ENCODE measurements at regions not wholly inside any gene's neighbourhood (a gene's known extent, or its start where the extent isn't known, plus 50 kb on each side); places are given as distances from the start of the nearest gene placed in this dataset.
"Not testable (repeated sequence)": the region's sequence is repeated elsewhere in the genome, so short reads cannot be mapped to it uniquely, and the experiment has no call there.

DNA sequence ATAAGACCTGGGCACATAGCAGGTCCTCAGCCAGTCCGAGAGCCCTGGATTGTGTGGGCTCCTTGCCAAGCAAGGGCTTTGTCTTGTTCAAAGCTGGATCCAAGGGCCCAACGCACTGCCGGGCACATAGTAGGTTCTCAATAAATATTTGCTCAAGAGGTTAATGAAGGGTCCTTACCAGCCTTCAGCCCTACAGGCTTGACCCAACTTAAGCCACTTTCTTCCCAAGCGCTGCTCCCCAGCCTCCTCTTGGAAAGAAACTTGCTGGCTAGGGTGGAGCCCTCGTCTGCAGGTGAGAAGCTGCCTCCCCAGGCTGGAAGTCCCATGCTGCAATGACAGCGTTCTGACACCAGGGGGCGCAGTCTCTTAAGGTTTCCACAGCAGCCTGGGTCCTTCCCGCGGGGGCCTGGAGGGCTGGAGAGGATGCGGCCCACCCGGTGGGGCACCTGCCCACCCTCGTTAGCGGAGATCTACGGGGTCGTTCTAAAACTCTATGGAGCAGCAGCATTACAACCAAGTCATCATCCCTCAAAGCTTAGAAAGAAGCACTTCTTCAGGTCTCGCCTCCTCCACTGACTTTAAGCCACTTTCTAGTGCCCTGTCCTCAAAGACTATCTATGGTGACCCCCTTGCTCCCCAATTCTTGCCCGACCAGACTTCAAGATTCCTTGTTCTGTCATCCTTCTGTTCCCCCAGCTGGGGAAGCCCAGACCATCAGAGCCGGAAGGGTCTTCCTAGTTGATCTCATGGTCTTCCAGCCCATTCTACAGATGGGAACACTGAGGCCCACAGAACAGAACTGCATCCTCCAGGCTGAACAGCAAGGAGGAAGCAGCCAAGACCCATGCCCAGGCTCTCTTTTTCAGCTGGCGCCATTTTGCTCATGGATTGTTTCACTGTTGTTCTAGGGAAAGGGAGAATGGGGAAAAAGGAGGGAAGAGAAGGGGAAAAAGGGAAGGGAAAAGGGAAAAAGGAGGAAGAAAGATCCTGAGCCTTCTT lies 115.4 kb downstream of the LHX2 start:
- ATAC-seq, result peak; percentile 62 to 66
- Histone ChIP-seq H3K27ac (ENCODE audit: low read length) (no peak overlapping the region), H3K4me1 (ENCODE audit: control insufficient read depth, insufficient read depth, low read length) (no peaks in the 10 kb centered on the region), H3K9me3 (ENCODE audit: control insufficient read depth, low read length) (no peaks in the 10 kb centered on the region), H3K4me3 (ENCODE audit: low read length) (no peak overlapping the region), H3K27me3 (ENCODE audit: control insufficient read depth, insufficient read depth) (no peaks in the 10 kb centered on the region)
- intact Hi-C loops (cut with DNase I), result loop anchor here (2.0 to 10.0 kb wide), 3 partner anchors 194 to 408 kb away; no protein-coding TSS in a partner anchor
- 30% methylated on average over 19 of the region's 19 CpGs for WGBS
- DNase-seq, result peak; percentile 74 to 87 (median 82)

DNA sequence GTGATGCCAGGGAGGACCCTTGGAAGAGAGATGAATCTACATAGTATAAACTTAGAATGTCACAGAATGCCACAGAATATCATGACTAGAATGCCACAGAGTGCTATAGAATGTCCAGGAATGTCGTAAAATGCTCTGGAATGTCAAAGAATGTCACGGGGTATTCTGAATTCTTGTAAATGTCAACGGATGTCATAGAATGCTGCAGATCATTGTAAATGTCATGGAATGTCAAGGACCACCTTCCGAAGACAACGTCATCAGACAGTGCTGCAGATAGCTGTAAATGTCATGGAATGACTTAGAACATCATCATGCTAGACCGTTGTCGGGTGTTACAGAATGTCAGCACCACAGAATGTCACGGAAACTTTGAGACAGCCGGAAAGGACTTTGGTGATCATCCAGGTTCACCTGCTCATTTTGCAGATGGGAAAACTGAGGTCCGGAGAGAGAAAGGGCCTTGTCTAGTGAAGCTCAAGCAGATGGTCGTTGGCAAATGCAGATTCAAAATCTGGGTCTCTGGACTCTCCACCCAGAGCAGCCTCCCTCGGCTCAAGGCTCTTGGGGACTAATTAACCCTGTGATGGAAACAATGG lies 117.1 kb downstream of the LHX2 start:
- Histone ChIP-seq H3K27me3 (ENCODE audit: control insufficient read depth, insufficient read depth) (no peaks in the 10 kb centered on the region), H3K4me1 (ENCODE audit: control insufficient read depth, insufficient read depth, low read length) (peaks cover 3% of the 10 kb centered on the region), H3K27ac (ENCODE audit: low read length) (no peak overlapping the region), H3K9me3 (ENCODE audit: control insufficient read depth, low read length) (no peaks in the 10 kb centered on the region), H3K4me3 (ENCODE audit: low read length) (no peak overlapping the region)
- DNase-seq, result no peak
- ATAC-seq, result no peak
- WGBS, result 69% methylated on average over 12 of the region's 12 CpGs
- intact Hi-C loops (cut with DNase I), result loop anchor here in 3 of 4 donors (5.0 to 10.0 kb wide), 2 partner anchors 194 to 406 kb away; no protein-coding TSS in a partner anchor

DNA sequence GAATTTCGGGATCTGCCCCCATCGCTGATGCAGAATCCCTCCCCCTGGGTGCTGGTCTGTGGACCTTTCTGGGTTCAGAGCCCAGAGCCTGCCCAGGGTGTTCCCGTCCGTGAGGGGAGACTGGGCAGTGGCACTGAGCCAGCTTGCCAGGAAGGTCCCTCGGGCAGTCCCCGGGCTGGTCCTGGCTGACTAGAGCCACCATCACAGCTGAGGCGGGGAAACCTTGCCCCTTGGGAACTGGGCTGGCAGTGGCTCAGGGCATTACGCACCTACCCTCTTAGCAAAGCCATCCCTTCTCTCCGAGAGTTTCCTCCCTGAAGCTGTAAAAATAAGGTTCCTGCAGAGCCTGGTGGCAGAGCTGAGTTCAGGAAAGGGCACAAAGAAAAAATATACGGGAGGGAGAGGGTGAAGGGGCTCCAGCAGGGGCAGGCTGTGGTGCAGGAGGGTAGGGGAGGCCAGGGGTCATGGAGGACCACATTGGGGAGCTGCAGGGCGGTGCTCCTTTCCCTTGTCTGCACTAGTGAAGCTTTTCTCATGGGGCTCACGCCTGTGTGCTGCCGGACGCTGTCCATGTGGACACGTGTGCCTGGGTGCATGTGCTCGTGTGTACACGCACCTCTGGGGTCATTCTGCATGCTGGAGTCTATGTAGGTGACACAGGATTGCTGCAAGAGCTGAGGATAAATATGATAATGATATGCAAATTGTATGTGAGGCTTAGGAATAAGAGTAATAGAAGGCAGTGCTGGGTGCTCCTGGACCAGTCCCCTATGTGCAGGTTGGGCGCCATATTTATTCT lies 118.9 kb downstream of the LHX2 start:
- intact Hi-C loops (cut with DNase I), result loop anchor here in 1 of 4 donors (5.0 kb wide), 1 partner anchor 407 kb away; no protein-coding TSS in a partner anchor
- ATAC-seq (no peak), DNase-seq (peak in 2 of 3 donors; percentile 25 to 53)
- H3K9me3 ChIP-seq (ENCODE audit: control insufficient read depth, low read length), result no peaks in the 10 kb centered on the region
- no peak overlapping the region for H3K4me3 ChIP-seq (ENCODE audit: low read length)
- WGBS, result 70% methylated on average over 18 of the region's 18 CpGs
- H3K4me1 ChIP-seq (ENCODE audit: control insufficient read depth, insufficient read depth, low read length), result peaks cover 3% of the 10 kb centered on the region
- H3K27ac ChIP-seq (ENCODE audit: low read length), result no peak overlapping the region
- no peaks in the 10 kb centered on the region for H3K27me3 ChIP-seq (ENCODE audit: control insufficient read depth, insufficient read depth)

DNA sequence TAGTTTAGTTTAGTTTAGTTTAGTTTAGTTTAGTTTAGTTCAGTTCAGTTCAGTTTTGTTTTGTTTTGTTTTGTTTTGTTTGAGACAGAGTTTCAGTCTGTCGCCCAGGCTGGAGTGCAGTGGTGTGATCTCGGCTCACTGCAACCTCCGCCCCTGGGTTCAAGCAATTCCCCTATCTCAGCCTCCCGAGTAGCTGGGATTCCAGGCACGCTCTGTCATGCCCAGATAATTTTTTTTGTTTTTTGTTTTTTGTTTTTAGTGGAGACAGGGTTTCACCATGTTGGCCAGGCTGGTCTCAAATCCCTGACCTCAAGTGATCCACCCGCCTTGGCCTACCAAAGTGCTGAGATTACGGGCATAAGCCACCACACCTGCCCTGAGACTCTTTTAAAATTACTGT lies 120.0 kb downstream of the LHX2 start:
- not testable (repeated sequence) for H3K9me3 ChIP-seq (ENCODE audit: control insufficient read depth, low read length); H3K4me3 ChIP-seq (ENCODE audit: low read length); H3K27ac ChIP-seq (ENCODE audit: low read length); H3K4me1 ChIP-seq (ENCODE audit: control insufficient read depth, insufficient read depth, low read length); ATAC-seq; H3K27me3 ChIP-seq (ENCODE audit: control insufficient read depth, insufficient read depth)
- intact Hi-C loops (cut with DNase I), result loop anchor here in 1 of 4 donors (5.0 kb wide), 1 partner anchor 406 kb away; no protein-coding TSS in a partner anchor
- peak in 1 of 3 donors; percentile 46 for DNase-seq
- 61% methylated on average over 7 of the region's 7 CpGs for WGBS

DNA sequence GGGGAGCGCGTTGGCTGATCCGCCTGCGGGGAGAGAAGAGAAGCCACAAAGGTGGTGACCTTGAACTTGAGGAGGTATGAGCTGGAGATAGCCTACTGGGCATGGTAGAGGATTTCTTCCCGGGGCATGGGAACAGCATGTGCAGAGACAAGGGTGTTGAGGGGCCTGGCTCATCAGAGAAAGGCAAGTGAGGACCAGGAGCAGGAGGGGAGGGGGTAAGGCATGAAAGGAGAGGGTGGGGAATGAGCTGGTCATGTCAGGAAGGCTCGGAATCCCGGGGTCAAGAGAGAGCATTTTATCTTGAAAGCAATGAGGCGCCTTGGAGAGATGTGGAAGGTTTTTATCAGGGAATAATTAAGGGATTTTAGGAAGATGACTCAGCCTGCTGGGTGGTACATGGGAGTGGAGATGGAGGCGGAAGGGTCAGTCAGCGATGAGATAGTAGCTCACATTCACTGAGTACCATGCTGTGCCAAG lies 121.1 kb downstream of the LHX2 start:
- ATAC-seq, result peak in 1 of 2 donors; percentile 60
- DNase-seq, result no peak
- WGBS, result 67% methylated on average over 10 of the region's 10 CpGs
- H3K9me3 ChIP-seq (ENCODE audit: control insufficient read depth, low read length), result no peaks in the 10 kb centered on the region
- no peaks in the 10 kb centered on the region for H3K27me3 ChIP-seq (ENCODE audit: control insufficient read depth, insufficient read depth)
- peaks cover 3% of the 10 kb centered on the region for H3K4me1 ChIP-seq (ENCODE audit: control insufficient read depth, insufficient read depth, low read length)
- no peak overlapping the region for H3K4me3 ChIP-seq (ENCODE audit: low read length)
- no peak overlapping the region for H3K27ac ChIP-seq (ENCODE audit: low read length)
- intact Hi-C loops (cut with DNase I), result loop anchor here in 1 of 4 donors (5.0 kb wide), 1 partner anchor 405 kb away; no protein-coding TSS in a partner anchor

DNA sequence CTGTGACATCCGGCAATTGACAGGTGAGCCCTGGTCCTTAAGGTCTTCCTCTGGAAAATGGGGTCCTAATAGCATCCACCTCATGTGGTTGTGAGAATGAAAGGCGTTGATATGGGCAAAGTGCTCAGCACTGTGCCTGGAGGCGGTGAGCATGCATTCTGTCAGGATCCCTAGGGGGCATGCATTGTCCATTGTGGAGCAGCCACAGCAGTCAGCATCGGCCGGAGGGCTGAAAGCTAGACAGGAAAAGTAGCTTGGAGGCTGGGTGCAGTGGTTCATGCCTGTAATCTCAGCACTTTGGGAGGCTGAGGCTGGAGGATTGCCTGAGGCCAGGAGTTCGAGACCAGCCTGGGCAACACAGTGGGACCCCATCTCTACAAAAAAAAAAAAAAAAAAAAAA lies 122.2 kb downstream of the LHX2 start:
- Histone ChIP-seq H3K9me3 (ENCODE audit: control insufficient read depth, low read length) (no peaks in the 10 kb centered on the region), H3K27me3 (ENCODE audit: control insufficient read depth, insufficient read depth) (no peaks in the 10 kb centered on the region), H3K4me3 (ENCODE audit: low read length) (no peak overlapping the region), H3K4me1 (ENCODE audit: control insufficient read depth, insufficient read depth, low read length) (peaks cover 3% of the 10 kb centered on the region), H3K27ac (ENCODE audit: low read length) (no peak overlapping the region)
- DNase-seq (peak in 2 of 3 donors; percentile 52 to 64), ATAC-seq (peak; percentile 46 to 67)
- 47% methylated on average over 6 of the region's 6 CpGs for WGBS
- intact Hi-C loops (cut with DNase I), result loop anchor here in 1 of 4 donors (5.0 kb wide), 1 partner anchor 404 kb away; no protein-coding TSS in a partner anchor

DNA sequence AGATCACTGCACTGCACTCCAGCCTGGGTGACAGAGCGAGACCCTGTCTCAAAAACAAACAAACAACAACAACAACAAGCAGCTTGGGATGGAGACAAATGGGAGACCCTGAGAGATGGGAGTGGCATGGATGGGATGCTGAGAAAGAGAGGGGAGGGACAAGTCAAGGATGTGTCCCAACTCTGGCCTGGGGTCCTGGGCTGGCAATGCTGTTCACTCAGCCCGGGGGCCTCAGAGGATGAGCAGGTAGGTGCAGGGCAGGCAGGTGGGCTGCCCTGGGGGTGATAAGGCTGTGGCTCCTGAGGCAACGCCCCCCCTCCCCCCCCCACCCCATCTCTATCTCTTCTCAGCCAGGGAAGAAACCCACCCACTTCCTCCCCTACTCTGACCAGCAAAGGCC lies 123.0 kb downstream of the LHX2 start:
- H3K4me1 ChIP-seq (ENCODE audit: control insufficient read depth, insufficient read depth, low read length), result peaks cover 3% of the 10 kb centered on the region
- DNase-seq (no peak), ATAC-seq (no peak)
- H3K27me3 ChIP-seq (ENCODE audit: control insufficient read depth, insufficient read depth), result no peaks in the 10 kb centered on the region
- no peaks in the 10 kb centered on the region for H3K9me3 ChIP-seq (ENCODE audit: control insufficient read depth, low read length)
- WGBS, result 69% methylated on average over 3 of the region's 3 CpGs
- H3K4me3 ChIP-seq (ENCODE audit: low read length), result no peak overlapping the region
- H3K27ac ChIP-seq (ENCODE audit: low read length), result no peak overlapping the region
- intact Hi-C loops (cut with DNase I), result loop anchor here in 1 of 4 donors (5.0 kb wide), 1 partner anchor 403 kb away; no protein-coding TSS in a partner anchor

DNA sequence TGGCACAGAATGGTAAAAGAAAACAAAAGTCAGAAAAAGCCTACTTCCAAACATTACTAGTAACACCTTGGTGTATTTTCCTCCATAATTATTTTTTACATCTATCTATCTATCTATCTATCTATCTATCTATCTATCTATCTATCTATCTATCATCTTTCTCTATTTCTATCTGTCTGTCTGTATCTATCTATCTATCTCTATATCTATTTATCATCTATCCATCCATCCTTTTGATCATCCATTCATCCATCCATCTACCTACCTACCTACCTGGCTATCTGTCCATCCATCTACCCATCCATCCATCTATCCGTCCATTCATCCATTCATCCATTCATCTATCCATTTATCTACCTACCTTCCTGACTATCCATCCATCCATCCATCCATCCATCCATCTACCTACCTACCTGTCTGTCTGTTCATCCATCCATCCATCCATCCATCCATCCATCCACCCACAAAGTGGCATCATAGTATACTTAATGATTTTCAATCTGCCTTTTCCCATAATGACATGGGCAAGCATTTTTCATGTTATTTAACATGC lies 121.9 kb upstream of the NEK6 start:
- DNase-seq (no peak), ATAC-seq (no peak)
- peaks cover 3% of the 10 kb centered on the region for H3K4me1 ChIP-seq (ENCODE audit: control insufficient read depth, insufficient read depth, low read length)
- no peak overlapping the region for H3K27ac ChIP-seq (ENCODE audit: low read length)
- H3K9me3 ChIP-seq (ENCODE audit: control insufficient read depth, low read length), result no peaks in the 10 kb centered on the region
- 89% methylated on average over 1 of the region's 1 CpG for WGBS
- intact Hi-C loops (cut with DNase I), result no loop called here
- H3K27me3 ChIP-seq (ENCODE audit: control insufficient read depth, insufficient read depth), result no peaks in the 10 kb centered on the region
- H3K4me3 ChIP-seq (ENCODE audit: low read length), result no peak overlapping the region

DNA sequence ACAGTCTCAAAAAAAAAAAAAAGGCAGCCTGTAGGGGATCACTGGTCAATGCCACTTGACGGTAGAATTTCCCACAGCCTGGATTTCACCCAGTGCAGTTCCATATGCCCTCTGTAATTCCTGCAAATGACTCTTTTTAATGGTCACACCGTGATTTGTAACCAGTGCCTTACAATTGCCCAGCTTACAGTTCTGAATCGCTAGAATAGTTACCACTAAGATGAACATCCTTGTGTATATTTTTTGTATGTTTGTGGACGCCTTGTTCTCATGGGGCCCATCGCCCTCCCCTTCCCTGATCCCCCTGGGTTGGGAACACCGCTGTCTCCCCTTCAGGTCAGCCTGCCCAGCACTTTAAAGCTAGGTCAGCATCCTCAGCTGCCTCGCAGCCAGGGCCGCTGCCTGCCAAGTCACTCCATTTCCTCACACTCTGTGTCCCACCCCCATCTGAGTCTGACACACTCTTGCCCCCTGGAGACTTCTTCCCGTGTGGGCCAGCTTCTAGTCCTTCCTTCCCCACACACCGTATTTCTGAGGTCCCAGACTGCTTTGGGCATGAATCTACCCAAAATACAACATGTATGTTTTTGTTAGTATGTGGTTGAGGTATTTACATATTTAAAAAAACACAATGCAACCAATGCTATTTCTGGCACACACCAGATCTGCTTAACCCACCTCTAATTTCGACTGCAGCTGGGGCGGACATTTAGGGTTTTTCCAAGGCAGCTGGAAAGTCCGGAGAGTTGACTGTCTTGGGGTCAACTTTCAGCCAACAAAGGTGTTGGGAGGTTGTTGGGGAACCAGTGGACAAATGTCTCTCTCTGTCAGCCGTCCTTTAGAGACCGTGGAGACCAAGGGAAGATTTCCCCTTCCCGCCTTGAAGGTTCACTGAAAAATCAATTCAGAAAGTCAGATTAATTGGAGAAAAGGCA lies 120.5 kb upstream of the NEK6 start:
- WGBS, result 73% methylated on average over 16 of the region's 16 CpGs
- ATAC-seq, result peak in 1 of 2 donors; percentile 19
- H3K27ac ChIP-seq (ENCODE audit: low read length), result no peak overlapping the region
- no peaks in the 10 kb centered on the region for H3K27me3 ChIP-seq (ENCODE audit: control insufficient read depth, insufficient read depth)
- intact Hi-C loops (cut with DNase I), result no loop called here
- no peak overlapping the region for H3K4me3 ChIP-seq (ENCODE audit: low read length)
- DNase-seq, result peak in 2 of 3 donors; percentile 41 to 43
- no peaks in the 10 kb centered on the region for H3K9me3 ChIP-seq (ENCODE audit: control insufficient read depth, low read length)
- H3K4me1 ChIP-seq (ENCODE audit: control insufficient read depth, insufficient read depth, low read length), result peaks cover 3% of the 10 kb centered on the region
